ENCODE measurements at regions not wholly inside any gene's neighbourhood (a gene's known extent, or its start where the extent isn't known, plus 50 kb on each side); places are given as distances from the start of the nearest gene placed in this dataset.

DNA sequence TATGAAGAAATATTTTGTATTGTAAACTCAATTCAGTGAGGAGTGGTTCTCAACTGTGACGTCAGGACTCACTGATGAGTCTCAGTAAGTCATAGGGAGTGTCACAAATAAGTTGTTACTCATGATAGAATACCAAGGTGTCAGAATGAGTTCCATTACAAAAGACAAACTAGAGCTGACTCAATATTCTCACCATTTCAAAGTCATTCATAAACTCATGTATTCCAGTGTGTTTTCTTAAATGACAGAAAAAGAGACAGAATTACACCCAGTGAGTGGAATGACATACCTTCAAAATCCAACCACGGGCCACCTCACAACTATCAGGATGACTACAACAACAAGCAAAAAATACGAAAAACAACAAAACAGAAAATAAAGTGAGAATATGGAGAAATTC lies 321.5 kb downstream of the ENC1 start:
- no peaks in the 10 kb centered on the region for H3K36me3 ChIP-seq (ENCODE audit: control insufficient read depth in 2 of 2, insufficient read depth in 2 of 2, low read length in 1 of 2)
- no peak overlapping the region for H3K4me3 ChIP-seq
- no peaks in the 10 kb centered on the region for H4K20me1 ChIP-seq (ENCODE audit: control insufficient read depth, insufficient read depth)
- intact Hi-C loops (cut with micrococcal nuclease; ENCODE audit: unreplicated experiment) (no loop called here), in situ Hi-C loops (cut with MboI) (no loop called here)
- no peak overlapping the region for H3K27ac ChIP-seq (ENCODE audit: control insufficient read depth, insufficient read depth)
- ChIA-PET CTCF (no interaction called here), RAD21 (ENCODE audit: unreplicated experiment) (no interaction called here), SMC1A (ENCODE audit: uncharacterized antibody, unreplicated experiment) (interaction anchor here (0.7 kb wide), 1 partner anchor 167 kb away, joined by 3 read pairs; no protein-coding TSS in a partner anchor), POLR2A (no interaction called here)
- H3K9ac ChIP-seq (ENCODE audit: control insufficient read depth, insufficient read depth, low read length), result no peak overlapping the region
- no peak overlapping the region for H2AFZ ChIP-seq (ENCODE audit: control insufficient read depth, low read depth, low read length)
- BruUV-seq (replicated peaks), result no TSS peak
- H3K4me1 ChIP-seq (ENCODE audit: control insufficient read depth, insufficient read depth, low read length), result peaks cover 16% of the 10 kb centered on the region
- ATAC-seq (no peak), DNase-seq (ENCODE audit: low read depth, low spot score) (no peak), FAIRE-seq (no peak)
- 0 out of 3 replicates have a peak, but pooled peaks cover 1% of the 10 kb centered on the region for H3K9me3 ChIP-seq (replicated peaks; ENCODE audit: control insufficient read depth, insufficient read depth, low read length)
- TF ChIP-seq, protein P1, sequence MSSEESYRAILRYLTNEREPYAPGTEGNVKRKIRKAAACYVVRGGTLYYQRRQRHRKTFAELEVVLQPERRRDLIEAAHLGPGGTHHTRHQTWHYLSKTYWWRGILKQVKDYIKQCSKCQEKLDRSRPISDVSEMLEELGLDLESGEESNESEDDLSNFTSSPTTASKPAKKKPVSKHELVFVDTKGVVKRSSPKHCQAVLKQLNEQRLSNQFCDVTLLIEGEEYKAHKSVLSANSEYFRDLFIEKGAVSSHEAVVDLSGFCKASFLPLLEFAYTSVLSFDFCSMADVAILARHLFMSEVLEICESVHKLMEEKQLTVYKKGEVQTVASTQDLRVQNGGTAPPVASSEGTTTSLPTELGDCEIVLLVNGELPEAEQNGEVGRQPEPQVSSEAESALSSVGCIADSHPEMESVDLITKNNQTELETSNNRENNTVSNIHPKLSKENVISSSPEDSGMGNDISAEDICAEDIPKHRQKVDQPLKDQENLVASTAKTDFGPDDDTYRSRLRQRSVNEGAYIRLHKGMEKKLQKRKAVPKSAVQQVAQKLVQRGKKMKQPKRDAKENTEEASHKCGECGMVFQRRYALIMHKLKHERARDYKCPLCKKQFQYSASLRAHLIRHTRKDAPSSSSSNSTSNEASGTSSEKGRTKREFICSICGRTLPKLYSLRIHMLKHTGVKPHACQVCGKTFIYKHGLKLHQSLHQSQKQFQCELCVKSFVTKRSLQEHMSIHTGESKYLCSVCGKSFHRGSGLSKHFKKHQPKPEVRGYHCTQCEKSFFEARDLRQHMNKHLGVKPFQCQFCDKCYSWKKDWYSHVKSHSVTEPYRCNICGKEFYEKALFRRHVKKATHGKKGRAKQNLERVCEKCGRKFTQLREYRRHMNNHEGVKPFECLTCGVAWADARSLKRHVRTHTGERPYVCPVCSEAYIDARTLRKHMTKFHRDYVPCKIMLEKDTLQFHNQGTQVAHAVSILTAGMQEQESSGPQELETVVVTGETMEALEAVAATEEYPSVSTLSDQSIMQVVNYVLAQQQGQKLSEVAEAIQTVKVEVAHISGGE (CRISPR knock-in tag; IDR thresholded peaks at IDR 0.05), result no peak
- TF ChIP-seq JUNB (IDR thresholded peaks at IDR 0.05) (peak; percentile 20; the same call in 1 of the 2 replicates), POLR2A (IDR thresholded peaks at IDR 0.05; ENCODE audit: low read depth, low read length) (no peak), KDM1A (IDR thresholded peaks at IDR 0.05; ENCODE audit: borderline replicate concordance) (no peak), CREB1 (IDR thresholded peaks at IDR 0.05; ENCODE audit: low read depth) (peak; percentile 28; the same call in 1 of the 2 replicates)
- no peaks in the 10 kb centered on the region for H3K79me2 ChIP-seq (ENCODE audit: control insufficient read depth, insufficient read depth, low read length)
- WGBS (ENCODE audit: insufficient coverage, insufficient replicate concordance, low lambda C conversion rate, missing lambda C conversion rate), result 19% methylated on average over 3 of the region's 3 CpGs
- H3K4me2 ChIP-seq (ENCODE audit: control insufficient read depth, insufficient read depth), result no peak overlapping the region
- no peaks in the 10 kb centered on the region for H3K27me3 ChIP-seq (replicated peaks in 1 of 2; ENCODE audit: control insufficient read depth in 2 of 2, insufficient read depth in 2 of 2, low read length in 1 of 2)
